ENCODE measurements at regions not wholly inside any gene's neighbourhood (a gene's known extent, or its start where the extent isn't known, plus 50 kb on each side); places are given as distances from the start of the nearest gene placed in this dataset.

GRCh38 chr7:38086857-38087256, 91.2 kb upstream of the STARD3NL start:
- no peaks in the 10 kb centered on the region for H4K20me1 ChIP-seq (ENCODE audit: control insufficient read depth, insufficient read depth, insufficient read length)
- no peaks in the 10 kb centered on the region for H3K79me1 ChIP-seq (ENCODE audit: insufficient read depth, low read depth, low read length, poor library complexity, severe bottlenecking)
- H3K56ac ChIP-seq (ENCODE audit: insufficient read length, low read depth, low read length), result no peak overlapping the region
- H2BK120ac ChIP-seq (ENCODE audit: low read depth, low read length, poor library complexity, severe bottlenecking), result no peak overlapping the region
- H3K9me3 ChIP-seq (ENCODE audit: control insufficient read depth, low read depth, low read length), result no peaks in the 10 kb centered on the region
- no peak overlapping the region for H2BK15ac ChIP-seq (ENCODE audit: low read depth, low read length)
- H3K4ac ChIP-seq (ENCODE audit: low read depth, low read length), result no peak overlapping the region
- no peaks in the 10 kb centered on the region for H3K4me1 Mint-ChIP-seq
- H4K8ac ChIP-seq (replicated peaks; ENCODE audit: insufficient read length, low read depth, low read length), result no peak overlapping the region
- H3K14ac ChIP-seq (ENCODE audit: insufficient read depth, low read length), result no peak overlapping the region
- no peak overlapping the region for H2BK12ac ChIP-seq (ENCODE audit: insufficient read length, low read depth, low read length)
- H4K5ac ChIP-seq (ENCODE audit: insufficient read length, low read depth, low read length), result no peak overlapping the region
- no peak overlapping the region for H3K18ac ChIP-seq (ENCODE audit: insufficient read length, low read depth, low read length)
- H3T11ph ChIP-seq (ENCODE audit: low read length), result no peak overlapping the region
- H3K27ac Mint-ChIP-seq, result no peak overlapping the region
- no peak for DNase-seq
- no peaks in the 10 kb centered on the region for H3K27me3 ChIP-seq (ENCODE audit: insufficient read depth, low read length)
- H3K9ac ChIP-seq (ENCODE audit: extremely low read depth, insufficient read length, low read length), result no peak overlapping the region
- H2AK5ac ChIP-seq (ENCODE audit: insufficient read length, low read length), result no peak overlapping the region
- H3K4me1 ChIP-seq (ENCODE audit: insufficient read depth, low read length), result no peaks in the 10 kb centered on the region
- H3K36me3 Mint-ChIP-seq (ENCODE audit: insufficient read depth in 1 of 3, low read depth in 3 of 3), result peaks cover 6 to 12% (median 8%) of the 10 kb centered on the region in 3 experiments; a peak in 6 of 7 replicates
- no peak overlapping the region for H4K91ac ChIP-seq (ENCODE audit: insufficient read length, low read depth, low read length)
- H3K23ac ChIP-seq (ENCODE audit: insufficient read length, low read depth, low read length), result no peak overlapping the region
- H3K27me3 Mint-ChIP-seq (ENCODE audit: low read depth), result no peaks in the 10 kb centered on the region
- no peak overlapping the region for H2BK20ac ChIP-seq (ENCODE audit: low read depth, low read length, poor library complexity, severe bottlenecking)
- H3K27ac ChIP-seq (ENCODE audit: insufficient read length, low read depth, low read length), result no peak overlapping the region
- no peak overlapping the region for H2BK5ac ChIP-seq (ENCODE audit: insufficient read length, low read length)
- no peaks in the 10 kb centered on the region for H3K23me2 ChIP-seq (ENCODE audit: insufficient read length, low read depth, low read length, poor library complexity, severe bottlenecking)
- H3K79me2 ChIP-seq (ENCODE audit: insufficient read depth, low read length), result no peaks in the 10 kb centered on the region
- no peak overlapping the region for H2AFZ ChIP-seq (ENCODE audit: low read length)
- no peak overlapping the region for H3K4me3 Mint-ChIP-seq
- peaks cover 26 to 28% of the 10 kb centered on the region in 2 experiments for H3K9me3 Mint-ChIP-seq
- no peak overlapping the region for H3K4me2 ChIP-seq (ENCODE audit: insufficient read depth, insufficient read length, low read length)
- no peak for TF ChIP-seq CTCF (conservative IDR thresholded peaks at IDR 0.05)
